ENCODE measurements at regions not wholly inside any gene's neighbourhood (a gene's known extent, or its start where the extent isn't known, plus 50 kb on each side); places are given as distances from the start of the nearest gene placed in this dataset.
"Not testable (repeated sequence)": the region's sequence is repeated elsewhere in the genome, so short reads cannot be mapped to it uniquely, and the experiment has no call there.

DNA sequence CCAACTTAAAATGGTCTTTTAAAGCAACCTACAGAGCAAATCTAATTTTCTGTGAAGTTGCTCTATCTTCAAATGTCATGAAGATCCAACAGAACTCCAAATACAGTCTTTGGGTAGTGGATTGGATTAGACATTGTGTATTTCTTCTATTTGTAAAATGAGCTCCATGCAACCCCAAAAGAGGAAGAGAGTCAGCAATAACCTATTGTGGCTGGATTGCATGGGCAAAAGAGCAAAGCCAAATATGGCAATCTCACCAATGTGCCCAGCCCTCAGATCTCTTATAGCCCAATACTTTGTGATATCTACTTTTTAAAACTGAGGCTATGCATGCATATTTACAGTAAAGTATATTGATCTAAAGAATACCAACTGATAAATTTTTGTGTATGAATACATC is 146.3 kb downstream of the TXNL1 start:
- TF ChIP-seq, protein P1, sequence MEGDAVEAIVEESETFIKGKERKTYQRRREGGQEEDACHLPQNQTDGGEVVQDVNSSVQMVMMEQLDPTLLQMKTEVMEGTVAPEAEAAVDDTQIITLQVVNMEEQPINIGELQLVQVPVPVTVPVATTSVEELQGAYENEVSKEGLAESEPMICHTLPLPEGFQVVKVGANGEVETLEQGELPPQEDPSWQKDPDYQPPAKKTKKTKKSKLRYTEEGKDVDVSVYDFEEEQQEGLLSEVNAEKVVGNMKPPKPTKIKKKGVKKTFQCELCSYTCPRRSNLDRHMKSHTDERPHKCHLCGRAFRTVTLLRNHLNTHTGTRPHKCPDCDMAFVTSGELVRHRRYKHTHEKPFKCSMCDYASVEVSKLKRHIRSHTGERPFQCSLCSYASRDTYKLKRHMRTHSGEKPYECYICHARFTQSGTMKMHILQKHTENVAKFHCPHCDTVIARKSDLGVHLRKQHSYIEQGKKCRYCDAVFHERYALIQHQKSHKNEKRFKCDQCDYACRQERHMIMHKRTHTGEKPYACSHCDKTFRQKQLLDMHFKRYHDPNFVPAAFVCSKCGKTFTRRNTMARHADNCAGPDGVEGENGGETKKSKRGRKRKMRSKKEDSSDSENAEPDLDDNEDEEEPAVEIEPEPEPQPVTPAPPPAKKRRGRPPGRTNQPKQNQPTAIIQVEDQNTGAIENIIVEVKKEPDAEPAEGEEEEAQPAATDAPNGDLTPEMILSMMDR (IDR thresholded peaks at IDR 0.05; ENCODE audit: extremely low read depth, missing control alignments): no peak

DNA sequence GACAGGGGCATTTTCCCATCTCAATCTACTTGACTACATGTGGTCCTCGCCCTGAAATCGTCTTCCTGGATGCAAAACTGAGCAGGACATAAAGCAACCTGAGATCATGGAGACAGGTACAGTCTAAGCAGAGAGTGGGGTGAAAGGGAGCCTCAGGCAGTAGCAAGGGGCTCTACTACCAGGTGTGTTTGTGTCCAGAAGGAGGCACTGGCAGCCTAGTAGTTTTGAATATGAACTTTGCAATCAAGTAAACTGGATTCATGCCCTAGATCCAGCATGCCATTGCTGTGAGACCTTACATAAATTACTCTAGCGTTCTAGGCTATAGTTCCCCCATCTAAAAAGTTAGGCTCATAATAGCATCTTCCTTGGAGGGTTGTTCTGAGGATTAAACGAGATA is 147.4 kb downstream of the TXNL1 start:
- DNase-seq (ENCODE audit: low spot score): no peak
- TF ChIP-seq, protein P1 (IDR thresholded peaks at IDR 0.05; ENCODE audit: extremely low read depth, missing control alignments): no peak

More for the DNA sequence above, 146.3 kb downstream of the TXNL1 start:
- no peak for DNase-seq (ENCODE audit: low spot score)

DNA sequence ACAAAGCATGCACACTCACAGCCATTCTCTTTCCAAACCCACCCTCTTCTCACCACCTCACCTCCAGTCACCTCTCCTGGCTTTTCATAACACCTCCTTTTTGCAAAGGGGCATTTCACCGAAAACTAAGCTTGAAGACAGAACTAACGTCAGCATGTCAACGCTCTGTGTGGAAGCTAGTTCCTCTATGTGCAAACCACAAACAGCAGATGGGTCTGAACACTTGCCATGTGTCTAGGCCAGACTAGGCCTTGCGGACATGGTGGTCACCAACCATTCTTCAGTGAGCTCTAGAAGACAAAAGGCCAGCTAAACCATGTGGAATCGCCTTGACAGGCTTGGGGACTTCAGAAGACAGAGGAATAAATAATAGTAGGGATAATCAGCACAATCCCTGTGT is 148.5 kb downstream of the TXNL1 start:
- TF ChIP-seq, protein P1 (IDR thresholded peaks at IDR 0.05; ENCODE audit: extremely low read depth, missing control alignments): no peak
- no peak for DNase-seq (ENCODE audit: low spot score)

DNA sequence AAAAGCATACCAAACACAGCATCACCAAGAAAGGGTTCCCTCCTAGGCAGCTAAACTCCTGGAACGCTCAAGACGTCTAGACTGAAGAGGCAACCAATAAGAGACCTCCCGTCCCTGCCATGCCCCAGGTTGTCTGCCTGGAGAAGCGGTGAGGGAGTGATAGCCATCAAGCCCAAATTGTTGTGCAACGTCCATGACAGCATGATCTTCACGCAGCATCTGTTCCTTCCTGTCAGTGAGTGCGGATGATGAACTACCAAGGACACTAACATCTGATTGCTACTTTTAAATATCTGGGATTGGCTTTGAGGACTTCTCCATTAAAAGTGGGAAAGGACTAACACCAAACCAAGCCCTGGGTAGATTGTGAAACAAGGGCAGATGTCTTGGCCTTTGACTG is 149.7 kb downstream of the TXNL1 start:
- DNase-seq (ENCODE audit: low spot score): no peak
- TF ChIP-seq, protein P1 (IDR thresholded peaks at IDR 0.05; ENCODE audit: extremely low read depth, missing control alignments): no peak

GRCh38 chr18:56487801-56488200 is 150.6 kb downstream of the TXNL1 start:
- TF ChIP-seq, protein P1 (IDR thresholded peaks at IDR 0.05; ENCODE audit: extremely low read depth, missing control alignments): no peak

DNA sequence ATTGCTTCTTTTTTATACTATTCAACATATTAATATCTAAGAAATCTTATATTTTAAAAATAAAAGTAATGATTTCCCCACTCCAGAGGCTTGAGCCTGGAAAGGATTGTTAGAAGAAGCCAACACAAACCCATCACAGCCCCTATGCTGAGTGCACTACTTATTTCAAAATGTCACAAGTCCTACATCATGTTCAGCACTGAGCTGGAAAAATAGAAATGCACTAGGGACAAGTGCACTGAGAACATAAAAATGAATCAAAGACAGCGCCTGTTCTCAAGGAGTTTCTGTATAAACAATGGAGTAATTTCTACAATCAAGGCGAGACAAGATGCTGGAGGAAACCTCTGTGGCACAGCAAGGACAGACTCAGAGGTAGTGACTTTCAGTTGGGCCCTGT is 155.0 kb downstream of the TXNL1 start:
- DNase-seq (ENCODE audit: low spot score): no peak
- TF ChIP-seq, protein P1 (IDR thresholded peaks at IDR 0.05; ENCODE audit: extremely low read depth, missing control alignments): no peak

More at GRCh38 chr18:56487801-56488200, 150.6 kb downstream of the TXNL1 start:
- DNase-seq (ENCODE audit: low spot score): no peak

- not testable (repeated sequence) for DNase-seq (ENCODE audit: low spot score)
These were observed 155.6 kb downstream of the TXNL1 start for GRCh38 chr18:56482813-56483212.

GRCh38 chr18:56481751-56482150 is 156.6 kb downstream of the TXNL1 start:
- DNase-seq (ENCODE audit: low spot score): no peak
- TF ChIP-seq, protein P1 (IDR thresholded peaks at IDR 0.05; ENCODE audit: extremely low read depth, missing control alignments): no peak
